RWPE2 (cell line): ENCODE measurements at regions not wholly inside any gene's neighbourhood (a gene's known extent, or its start where the extent isn't known, plus 50 kb on each side); places are given as distances from the start of the nearest gene placed in this dataset.
A peak's percentile ranks its signal among the peaks of the same experiment; 100 is the strongest.

Source experiments
- ATAC-seq: fragments of 200-7000 bp; cut with Tn5 transposase; 3 replicates; pipeline ENCODE4 v1.9.1; 2021; ENCODE audit warnings: low read depth
- DNase-seq: peaks from one replicate; pipeline ENCODE4 v3.0.0-alpha.2; 2020; ENCODE audit warnings: low spot score
- H3K27ac ChIP-seq: fragments of 450-650 bp; 2 replicates; pipeline ENCODE4 v1.5.1; 2017; ENCODE audit warnings: mild to moderate bottlenecking; ENCODE audit not compliant: poor library complexity, severe bottlenecking
- H3K27me3 ChIP-seq: fragments of 250-450 bp; sonication (Bioruptor Pico); 2 replicates; pipeline ENCODE4 v1.5.1; 2021; ENCODE audit warnings: mild to moderate bottlenecking, moderate library complexity; ENCODE audit not compliant: insufficient read depth, poor library complexity, severe bottlenecking
- H3K36me3 ChIP-seq: fragments of 250-450 bp; sonication (Bioruptor Pico); 2 replicates; pipeline ENCODE4 v1.5.1; 2020; ENCODE audit warnings: low read depth, mild to moderate bottlenecking, moderate library complexity
- H3K4me1 ChIP-seq: fragments of 250-450 bp; sonication (Bioruptor Pico); 2 replicates; pipeline ENCODE4 v1.5.1; 2021; ENCODE audit warnings: mild to moderate bottlenecking, moderate library complexity; ENCODE audit not compliant: insufficient read depth, poor library complexity, severe bottlenecking
- H3K4me3 ChIP-seq: fragments of 250-450 bp; sonication (Bioruptor Pico); 2 replicates; pipeline ENCODE4 v1.5.1; 2021; ENCODE audit warnings: mild to moderate bottlenecking, moderate library complexity; ENCODE audit not compliant: severe bottlenecking
- H3K9me3 ChIP-seq: fragments of 250-450 bp; sonication (Bioruptor Pico); 2 replicates; pipeline ENCODE4 v1.5.1; 2021; ENCODE audit warnings: mild to moderate bottlenecking, moderate library complexity; ENCODE audit not compliant: severe bottlenecking
- TF ChIP-seq, protein P1 (sequence below): fragments of 450-650 bp; IDR thresholded peaks from one replicate; pipeline ENCODE4 v1.5.1; 2017; ENCODE audit warnings: mild to moderate bottlenecking, moderate library complexity; ENCODE audit not compliant: poor library complexity, severe bottlenecking

DNA sequence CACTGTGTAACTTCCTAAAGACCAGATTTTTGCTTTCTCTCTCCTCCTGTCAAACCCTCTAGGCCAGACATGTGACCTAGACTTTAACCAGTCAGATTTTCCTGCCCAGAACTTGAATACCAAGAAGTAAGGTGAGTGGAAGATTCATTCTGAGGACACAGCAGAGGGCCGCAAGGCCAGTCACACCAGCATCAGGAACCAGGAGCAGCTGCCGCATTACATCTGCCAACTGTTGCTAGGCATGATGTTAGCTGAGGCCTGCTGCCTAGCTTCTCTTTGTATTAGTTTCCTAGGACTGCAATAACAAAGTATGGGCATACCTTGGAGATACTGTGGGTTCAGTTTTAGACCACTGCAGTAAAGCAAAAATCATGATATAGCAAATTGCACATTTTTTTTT, 101.9 kb upstream of the BMP4 start:
- no peaks in the 10 kb centered on the region for H3K4me1 ChIP-seq
- no peak for ATAC-seq
- no peaks in the 10 kb centered on the region for H3K27me3 ChIP-seq
- DNase-seq, result no peak
- no peak overlapping the region for H3K27ac ChIP-seq
- TF ChIP-seq, protein P1, sequence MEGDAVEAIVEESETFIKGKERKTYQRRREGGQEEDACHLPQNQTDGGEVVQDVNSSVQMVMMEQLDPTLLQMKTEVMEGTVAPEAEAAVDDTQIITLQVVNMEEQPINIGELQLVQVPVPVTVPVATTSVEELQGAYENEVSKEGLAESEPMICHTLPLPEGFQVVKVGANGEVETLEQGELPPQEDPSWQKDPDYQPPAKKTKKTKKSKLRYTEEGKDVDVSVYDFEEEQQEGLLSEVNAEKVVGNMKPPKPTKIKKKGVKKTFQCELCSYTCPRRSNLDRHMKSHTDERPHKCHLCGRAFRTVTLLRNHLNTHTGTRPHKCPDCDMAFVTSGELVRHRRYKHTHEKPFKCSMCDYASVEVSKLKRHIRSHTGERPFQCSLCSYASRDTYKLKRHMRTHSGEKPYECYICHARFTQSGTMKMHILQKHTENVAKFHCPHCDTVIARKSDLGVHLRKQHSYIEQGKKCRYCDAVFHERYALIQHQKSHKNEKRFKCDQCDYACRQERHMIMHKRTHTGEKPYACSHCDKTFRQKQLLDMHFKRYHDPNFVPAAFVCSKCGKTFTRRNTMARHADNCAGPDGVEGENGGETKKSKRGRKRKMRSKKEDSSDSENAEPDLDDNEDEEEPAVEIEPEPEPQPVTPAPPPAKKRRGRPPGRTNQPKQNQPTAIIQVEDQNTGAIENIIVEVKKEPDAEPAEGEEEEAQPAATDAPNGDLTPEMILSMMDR, result no peak
- no peak overlapping the region for H3K4me3 ChIP-seq
- H3K9me3 ChIP-seq, result no peaks in the 10 kb centered on the region
- H3K36me3 ChIP-seq, result no peaks in the 10 kb centered on the region

GRCh38 chr14:54083549-54084239, 127.1 kb upstream of the BMP4 start:
- H3K36me3 ChIP-seq, result no peaks in the 10 kb centered on the region
- ATAC-seq (peak; percentile 27; the same call in 1 of the 3 replicates), DNase-seq (no peak)
- TF ChIP-seq, protein P1, result peak; percentile 25
- H3K27ac ChIP-seq, result no peak overlapping the region
- H3K27me3 ChIP-seq, result no peaks in the 10 kb centered on the region
- H3K9me3 ChIP-seq, result no peaks in the 10 kb centered on the region
- no peaks in the 10 kb centered on the region for H3K4me1 ChIP-seq
- H3K4me3 ChIP-seq, result no peak overlapping the region

DNA sequence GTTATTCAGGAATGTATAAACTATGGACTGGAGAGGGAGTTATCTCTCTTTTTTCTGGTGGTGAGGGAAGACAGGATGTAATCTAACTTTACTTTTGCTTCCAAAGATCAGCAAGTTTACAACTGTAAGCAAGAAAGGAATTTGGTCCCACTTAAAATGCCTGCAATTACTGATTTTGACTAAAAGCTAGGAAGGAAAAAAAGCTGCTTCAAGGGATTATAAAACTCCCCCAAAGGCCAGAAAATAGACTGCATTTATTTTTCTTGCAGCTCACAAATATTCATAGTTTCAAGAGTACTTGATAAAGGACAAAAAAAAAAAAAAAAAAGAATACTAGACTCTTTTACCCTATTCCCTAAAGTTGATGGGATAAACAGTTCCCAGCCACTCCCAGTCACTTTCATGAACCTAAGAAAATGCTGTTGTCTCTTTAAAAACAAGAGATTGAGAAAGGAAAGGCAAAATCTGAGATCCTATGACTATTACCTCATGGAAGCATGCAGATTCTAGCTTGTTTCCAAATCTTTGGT, 128.7 kb upstream of the BMP4 start:
- no peaks in the 10 kb centered on the region for H3K4me1 ChIP-seq
- H3K9me3 ChIP-seq, result no peaks in the 10 kb centered on the region
- TF ChIP-seq, protein P1, result no peak
- H3K36me3 ChIP-seq, result no peaks in the 10 kb centered on the region
- no peak overlapping the region for H3K27ac ChIP-seq
- H3K27me3 ChIP-seq, result no peaks in the 10 kb centered on the region
- DNase-seq (no peak), ATAC-seq (no peak)
- H3K4me3 ChIP-seq, result no peak overlapping the region

DNA sequence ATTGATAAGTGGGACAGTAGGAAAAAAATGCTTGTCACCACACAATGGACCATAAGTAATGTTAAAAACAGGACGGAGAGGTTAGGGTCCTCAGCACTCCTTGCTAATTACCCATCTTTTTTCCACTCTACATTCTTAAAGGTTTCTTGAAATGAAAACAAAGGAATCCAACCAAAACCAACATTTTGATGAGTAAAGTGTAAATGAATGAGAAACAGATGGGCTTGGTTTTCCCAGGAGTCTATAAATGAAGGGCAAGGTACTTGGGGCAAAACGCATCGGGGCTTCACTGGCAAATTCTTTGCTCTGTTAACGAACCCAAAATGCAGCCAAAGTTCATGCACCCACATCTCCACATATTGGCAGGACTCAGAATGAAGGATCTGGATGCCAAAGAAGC, 129.2 kb upstream of the BMP4 start:
- Histone ChIP-seq H3K4me3 (no peak overlapping the region), H3K27ac (no peak overlapping the region), H3K4me1 (no peaks in the 10 kb centered on the region), H3K27me3 (no peaks in the 10 kb centered on the region), H3K36me3 (no peaks in the 10 kb centered on the region), H3K9me3 (no peaks in the 10 kb centered on the region)
- ATAC-seq (no peak), DNase-seq (no peak)
- TF ChIP-seq, protein P1, result no peak

- H3K4me1 ChIP-seq, result no peaks in the 10 kb centered on the region
- no peak overlapping the region for H3K27ac ChIP-seq
- H3K36me3 ChIP-seq, result no peaks in the 10 kb centered on the region
- TF ChIP-seq, protein P1, result no peak
- no peaks in the 10 kb centered on the region for H3K27me3 ChIP-seq
- no peak overlapping the region for H3K4me3 ChIP-seq
- H3K9me3 ChIP-seq, result no peaks in the 10 kb centered on the region
- no peak for ATAC-seq
- no peak for DNase-seq
Measured at GRCh38 chr14:54086767-54087166, 130.1 kb upstream of the BMP4 start.
